Spinal cord (tissue), 9 donors: ENCODE measurements at regions not wholly inside any gene's neighbourhood (a gene's known extent, or its start where the extent isn't known, plus 50 kb on each side); places are given as distances from the start of the nearest gene placed in this dataset.

Source experiments
- DNase-seq, 6 donors: peaks; one replicate each; pipeline versions ENCODE4 v3.0.0 to v3.0.0-alpha.2; 2013 to 2015; ENCODE audit warnings: low spot score in 6 of 6, low read depth in 4 of 6
- H3K27ac ChIP-seq: one replicate; pipeline ENCODE4 v1.5.1; 2013; ENCODE audit warnings: low read depth, low read length, control low read depth
- H3K27me3 ChIP-seq: one replicate; pipeline ENCODE4 v1.6.1; 2013; ENCODE audit warnings: low read length; ENCODE audit not compliant: control insufficient read depth, insufficient read depth
- H3K36me3 ChIP-seq: one replicate; pipeline ENCODE4 v1.6.1; 2013; ENCODE audit warnings: low read length; ENCODE audit not compliant: control insufficient read depth, insufficient read depth
- H3K4me1 ChIP-seq: one replicate; pipeline ENCODE4 v1.6.1; 2013; ENCODE audit warnings: low read length; ENCODE audit not compliant: control insufficient read depth, insufficient read depth
- H3K4me3 ChIP-seq: one replicate; pipeline ENCODE4 v1.5.1; 2013; ENCODE audit warnings: low read depth, low read length, control low read depth
- H3K9me3 ChIP-seq: one replicate; pipeline ENCODE4 v1.6.1; 2013; ENCODE audit warnings: low read length; ENCODE audit not compliant: control insufficient read depth, insufficient read depth
- WGBS: methylation state at CpG from one replicate; pipeline ENCODE4 v1.1.5; 2013; ENCODE audit warnings: missing lambda C conversion rate; ENCODE audit not compliant: insufficient coverage; 5-methylcytosine and 5-hydroxymethylcytosine counted together
- donor health status: healthy.

DNA sequence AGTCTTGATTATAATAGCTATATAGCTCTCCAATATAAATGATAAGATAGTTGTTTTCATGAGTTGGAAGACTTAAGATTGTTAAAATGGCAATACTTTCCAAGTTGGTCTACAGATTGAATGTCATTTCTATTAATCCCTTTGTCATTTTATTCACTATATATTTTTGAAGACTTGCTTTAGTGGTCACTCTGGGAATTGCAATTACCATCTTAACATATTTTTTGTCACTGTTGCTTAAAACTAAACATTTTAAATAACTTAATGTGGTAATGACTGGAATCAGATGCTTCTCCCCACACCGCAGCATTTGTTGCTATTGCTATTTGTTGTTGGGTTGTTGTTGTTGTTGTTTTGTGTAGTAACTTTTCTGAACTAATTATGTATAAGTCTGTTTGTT is 1592.9 kb downstream of the MRPL39 start:
- Histone ChIP-seq H3K27ac (no peak overlapping the region), H3K9me3 (no peaks in the 10 kb centered on the region), H3K36me3 (no peaks in the 10 kb centered on the region), H3K4me3 (no peak overlapping the region), H3K4me1 (no peaks in the 10 kb centered on the region), H3K27me3 (no peaks in the 10 kb centered on the region)
- no CpG with 5 or more reads among the region's 1 CpG for WGBS
- DNase-seq = no peak

DNA sequence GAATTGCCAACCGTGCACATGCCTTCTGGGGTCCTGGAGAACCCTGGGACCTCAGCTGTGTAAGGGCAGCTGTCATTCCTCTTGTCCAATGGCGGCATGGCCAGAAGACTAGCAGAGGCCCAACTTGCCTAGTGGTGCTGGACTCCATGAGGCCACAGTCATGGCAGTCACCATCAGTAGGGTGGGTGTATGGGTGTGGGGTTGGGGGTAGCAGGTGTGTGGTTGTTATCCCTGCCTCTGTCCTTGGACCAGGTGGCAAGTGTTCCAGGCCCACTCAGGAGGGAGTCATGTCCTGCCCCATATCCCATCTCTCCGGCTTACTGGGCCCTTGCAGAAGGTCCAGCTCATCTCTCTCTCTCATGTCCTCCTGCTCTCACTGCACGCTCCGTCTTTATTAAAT is 1596.2 kb downstream of the MRPL39 start:
- WGBS = 75% methylated on average over 3 of the region's 5 CpGs
- Histone ChIP-seq H3K36me3 (no peaks in the 10 kb centered on the region), H3K27me3 (no peaks in the 10 kb centered on the region), H3K4me3 (no peak overlapping the region), H3K4me1 (no peaks in the 10 kb centered on the region), H3K9me3 (no peaks in the 10 kb centered on the region), H3K27ac (no peak overlapping the region)
- no peak for DNase-seq

DNA sequence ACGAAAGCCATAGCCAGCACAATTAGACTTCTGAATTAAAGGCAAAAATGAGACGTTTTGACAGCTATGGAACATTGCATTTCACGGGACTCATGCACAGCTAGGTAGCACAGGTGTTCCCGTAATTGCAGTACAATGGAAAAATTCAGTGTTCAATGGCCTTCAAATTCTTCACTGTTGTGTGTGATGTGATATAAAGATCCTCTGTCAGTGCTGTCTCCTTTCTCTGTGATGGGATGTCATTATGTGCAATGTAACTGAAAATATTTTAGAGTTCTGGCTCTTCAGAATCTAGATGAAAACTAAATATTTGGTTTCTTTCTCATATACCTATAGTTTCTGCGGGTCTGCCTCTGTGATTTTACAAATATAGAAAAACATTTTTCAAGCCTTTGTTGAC is 1599.7 kb downstream of the MRPL39 start:
- no peaks in the 10 kb centered on the region for H3K27me3 ChIP-seq
- 97% methylated on average over 3 of the region's 5 CpGs for WGBS

DNA sequence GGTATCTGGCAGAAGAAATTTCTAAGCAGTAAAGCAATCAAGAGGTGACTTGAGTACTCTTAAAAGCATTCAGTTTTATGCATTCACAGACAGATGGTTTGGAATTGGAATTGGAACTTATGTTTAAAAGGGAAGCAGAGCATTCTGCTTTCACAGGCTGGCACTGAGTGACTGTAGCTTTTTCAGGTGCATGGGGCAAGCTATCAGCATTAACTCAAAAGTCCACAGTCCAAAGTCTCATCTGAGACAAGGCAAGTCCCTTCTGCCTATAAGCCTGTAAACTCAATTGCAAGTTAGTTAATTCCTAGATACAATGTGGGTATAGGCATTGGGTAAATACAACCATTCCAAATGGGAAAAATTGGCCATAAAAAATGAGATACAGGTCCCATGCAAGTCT is 1620.3 kb downstream of the MRPL39 start:
- Histone ChIP-seq H3K4me3 (no peak overlapping the region), H3K27ac (no peak overlapping the region), H3K27me3 (no peaks in the 10 kb centered on the region), H3K9me3 (no peaks in the 10 kb centered on the region), H3K36me3 (no peaks in the 10 kb centered on the region), H3K4me1 (no peaks in the 10 kb centered on the region)
- DNase-seq = no peak

More for the DNA sequence above, 1599.7 kb downstream of the MRPL39 start:
- no peak for DNase-seq
- Histone ChIP-seq H3K9me3 (no peaks in the 10 kb centered on the region), H3K36me3 (no peaks in the 10 kb centered on the region), H3K4me1 (no peaks in the 10 kb centered on the region), H3K27ac (no peak overlapping the region), H3K4me3 (no peak overlapping the region)

DNA sequence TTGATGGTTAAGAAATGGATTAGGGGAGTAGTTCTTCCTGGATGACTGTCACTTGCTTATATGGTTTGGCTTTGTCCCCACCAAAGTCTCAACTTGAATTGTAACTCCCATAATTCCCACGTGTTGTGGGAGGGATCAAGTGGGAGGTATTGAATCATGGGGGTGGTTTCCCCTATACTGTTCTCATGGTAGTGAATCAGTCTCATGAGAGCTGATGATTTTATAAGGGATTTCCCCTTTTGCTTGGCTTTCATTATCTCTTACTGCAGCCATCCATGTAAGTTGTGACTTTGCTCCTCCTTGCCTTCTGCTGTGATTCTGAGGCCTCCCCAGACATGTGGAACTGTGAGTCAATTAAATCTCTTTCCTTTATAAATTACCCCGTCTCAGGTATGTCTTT is 1621.1 kb downstream of the MRPL39 start:
- Histone ChIP-seq H3K27ac (no peak overlapping the region), H3K36me3 (no peaks in the 10 kb centered on the region), H3K9me3 (no peaks in the 10 kb centered on the region), H3K4me3 (no peak overlapping the region), H3K4me1 (no peaks in the 10 kb centered on the region), H3K27me3 (no peaks in the 10 kb centered on the region)
- DNase-seq = no peak
- WGBS = no CpG with 5 or more reads among the region's 2 CpGs

DNA sequence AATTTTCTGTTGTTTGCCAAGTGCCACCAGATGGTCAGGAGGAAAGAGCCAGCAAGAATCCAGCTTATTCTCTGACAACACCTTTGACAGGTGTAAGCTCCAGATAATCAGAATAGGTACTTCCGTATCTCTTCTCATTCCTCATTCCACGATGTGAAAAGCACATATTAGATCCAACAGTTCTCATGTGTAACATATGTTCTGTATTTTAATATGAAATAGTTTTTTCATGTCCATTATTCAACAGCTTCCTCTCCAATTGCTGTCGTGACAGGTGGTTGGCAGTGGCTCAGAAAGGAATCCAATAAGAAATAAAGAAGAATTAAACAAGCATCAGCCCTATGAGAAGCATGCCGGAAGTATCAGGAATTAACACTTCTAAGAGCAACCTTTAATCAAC is 1624.7 kb downstream of the MRPL39 start:
- no peak overlapping the region for H3K4me3 ChIP-seq
- DNase-seq = peak in 1 of 6 donors; percentile 59
- H3K4me1 ChIP-seq = no peaks in the 10 kb centered on the region
- no peaks in the 10 kb centered on the region for H3K36me3 ChIP-seq
- H3K27ac ChIP-seq = no peak overlapping the region
- H3K9me3 ChIP-seq = no peaks in the 10 kb centered on the region
- 100% methylated on average over 1 of the region's 4 CpGs for WGBS
- no peaks in the 10 kb centered on the region for H3K27me3 ChIP-seq

DNA sequence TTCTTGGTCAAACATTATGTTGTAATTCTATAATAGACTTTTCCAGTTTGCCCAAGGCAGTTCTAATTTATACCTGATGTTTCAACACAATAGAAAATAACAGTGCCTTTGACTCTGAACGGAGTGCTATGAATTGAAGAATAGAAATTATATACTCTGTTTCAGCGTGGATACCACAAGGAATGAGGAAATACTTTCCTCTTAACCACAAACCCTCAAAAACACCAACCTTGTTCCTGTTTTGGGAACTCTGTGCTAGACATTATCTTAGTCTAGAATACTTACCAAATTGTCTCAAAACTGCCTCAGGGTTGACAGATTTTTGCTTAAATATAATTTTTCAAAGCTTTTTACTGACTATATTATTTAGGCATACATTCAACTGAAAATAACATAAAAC is 1629.3 kb downstream of the MRPL39 start:
- no CpG with 5 or more reads among the region's 2 CpGs for WGBS
- no peak for DNase-seq
- H3K9me3 ChIP-seq = no peaks in the 10 kb centered on the region
- H3K4me1 ChIP-seq = no peaks in the 10 kb centered on the region
- no peaks in the 10 kb centered on the region for H3K27me3 ChIP-seq
- H3K27ac ChIP-seq = no peak overlapping the region
- H3K4me3 ChIP-seq = no peak overlapping the region
- no peaks in the 10 kb centered on the region for H3K36me3 ChIP-seq

DNA sequence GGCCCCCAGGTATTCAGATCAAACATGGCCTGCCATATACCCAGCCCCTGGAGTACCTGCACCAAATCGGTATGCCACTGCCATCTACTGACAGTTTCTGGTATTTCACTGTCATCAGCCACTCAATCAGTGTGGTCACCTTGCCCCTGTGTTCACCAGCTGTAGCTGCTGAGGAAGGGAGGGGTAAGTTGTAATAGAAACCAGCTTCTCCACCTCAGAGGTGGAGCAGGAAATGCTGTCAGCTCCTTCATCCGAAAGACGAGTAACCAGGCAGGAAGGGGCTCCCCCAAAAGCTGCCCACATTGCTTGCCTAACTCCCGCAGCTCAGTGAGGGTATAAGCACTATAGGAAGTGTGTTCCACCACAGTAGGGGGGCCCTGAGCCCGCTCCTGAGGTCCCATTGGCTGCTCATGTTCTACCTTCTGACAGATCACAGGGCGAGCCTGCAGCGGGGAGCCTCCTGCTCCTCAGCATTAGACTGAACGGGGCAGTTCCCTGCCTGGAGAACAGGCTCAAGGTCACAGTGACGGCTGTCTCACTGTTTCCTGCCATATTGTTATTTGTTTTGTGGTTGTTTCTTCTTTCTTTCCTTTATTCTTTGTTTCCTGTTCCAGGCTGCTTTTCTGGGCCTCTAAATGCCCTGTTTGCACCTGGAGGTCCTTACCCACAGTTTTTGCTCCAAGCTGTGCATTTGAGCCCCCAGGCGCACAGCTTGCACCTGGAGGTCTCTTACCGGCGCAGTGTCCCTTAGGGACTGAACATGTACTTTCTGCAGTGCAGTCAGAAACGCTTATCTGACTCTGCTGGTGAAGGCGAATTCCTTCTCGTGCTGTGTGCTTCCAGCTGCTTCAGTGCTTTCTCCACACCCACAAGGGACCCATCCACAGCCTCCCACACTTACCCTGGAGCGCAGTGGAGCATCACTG is 1638.3 kb downstream of the MRPL39 start:
- DNase-seq = peak in 1 of 6 donors; percentile 13
- Histone ChIP-seq H3K4me3 (no peak overlapping the region), H3K36me3 (no peaks in the 10 kb centered on the region), H3K27ac (no peak overlapping the region), H3K27me3 (no peaks in the 10 kb centered on the region), H3K9me3 (no peaks in the 10 kb centered on the region), H3K4me1 (no peaks in the 10 kb centered on the region)
- 65% methylated on average over 9 of the region's 16 CpGs for WGBS

DNA sequence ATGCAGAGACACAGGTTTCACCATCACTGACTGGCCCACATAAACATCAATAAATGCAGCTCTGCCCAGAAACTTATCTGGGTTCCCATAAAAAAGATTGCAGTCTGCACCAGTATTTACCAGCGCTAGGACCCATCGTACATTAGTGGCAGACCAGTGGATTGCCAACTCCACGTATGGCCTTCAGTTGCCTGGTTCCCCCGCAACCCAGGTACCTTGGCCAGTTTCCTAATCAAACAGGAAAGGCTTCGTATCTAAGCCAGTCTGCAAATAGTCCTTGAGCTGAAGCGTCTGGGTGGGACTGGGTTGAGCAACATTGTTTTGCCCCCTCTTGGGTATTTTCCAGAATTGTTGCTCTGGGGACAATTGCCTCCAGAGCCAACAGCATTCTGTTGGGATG is 1639.3 kb downstream of the MRPL39 start:
- no peaks in the 10 kb centered on the region for H3K36me3 ChIP-seq
- H3K9me3 ChIP-seq = no peaks in the 10 kb centered on the region
- H3K4me1 ChIP-seq = no peaks in the 10 kb centered on the region
- H3K27me3 ChIP-seq = no peaks in the 10 kb centered on the region
- no peak overlapping the region for H3K4me3 ChIP-seq
- DNase-seq = no peak
- 96% methylated on average over 6 of the region's 6 CpGs for WGBS
- H3K27ac ChIP-seq = no peak overlapping the region

DNA sequence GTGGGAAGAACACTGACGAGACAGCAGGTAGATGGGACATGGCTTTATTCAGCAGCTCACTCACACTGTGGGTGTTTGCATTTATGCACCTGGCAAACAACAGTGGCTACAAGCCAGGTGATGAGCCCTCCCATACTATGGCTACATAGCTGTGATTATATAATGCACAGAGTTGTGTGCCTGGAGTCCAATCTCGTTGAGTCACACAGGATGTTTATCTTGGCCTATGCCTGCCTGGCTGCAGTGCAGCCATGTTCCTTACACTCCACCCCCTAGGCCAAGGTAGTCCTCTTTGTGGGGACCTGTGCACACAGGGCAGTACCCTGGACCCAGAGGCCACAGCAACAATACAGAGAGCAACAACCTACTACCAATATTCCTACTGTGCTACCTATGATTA is 1643.8 kb downstream of the MRPL39 start:
- 93% methylated on average over 2 of the region's 2 CpGs for WGBS
- H3K4me1 ChIP-seq = no peaks in the 10 kb centered on the region
- H3K27me3 ChIP-seq = no peaks in the 10 kb centered on the region
- no peaks in the 10 kb centered on the region for H3K36me3 ChIP-seq
- no peak overlapping the region for H3K4me3 ChIP-seq
- no peak overlapping the region for H3K27ac ChIP-seq
- DNase-seq = no peak
- H3K9me3 ChIP-seq = no peaks in the 10 kb centered on the region
